CD14-positive monocyte (primary cell): ENCODE measurements at regions not wholly inside any gene's neighbourhood (a gene's known extent, or its start where the extent isn't known, plus 50 kb on each side); places are given as distances from the start of the nearest gene placed in this dataset.

Experiments
- DNase-seq, 3 donors: peaks; one replicate each; pipeline ENCODE4 v3.0.0-alpha.2; 2011 to 2022
- H2AFZ ChIP-seq: 2 replicates; pipeline ENCODE4 v1.6.0; 2012; ENCODE audit warnings: mild to moderate bottlenecking, low read depth, low read length, inconsistent platforms; ENCODE audit not compliant: insufficient read depth, poor library complexity, severe bottlenecking
- H3K27ac ChIP-seq, 2 donors: 1 replicate in 1 of 2; 2 replicates in 1 of 2; pipeline ENCODE4 v1.5.1; 2012 to 2013; ENCODE audit warnings: low read length in 2 of 2, control low read depth in 1 of 2, inconsistent platforms in 1 of 2, low read depth in 1 of 2, mild to moderate bottlenecking in 1 of 2
- H3K27me3 ChIP-seq, 2 donors: one replicate each; pipeline versions ENCODE4 v1.6.0 to v1.6.1; 2011 to 2013; ENCODE audit warnings: low read length in 2 of 2; ENCODE audit not compliant: control insufficient read depth in 2 of 2, insufficient read depth in 2 of 2
- H3K36me3 ChIP-seq, 2 donors: replicated peaks in 1 of 2; 1 replicate in 1 of 2; 2 replicates in 1 of 2; pipeline versions ENCODE4 v1.5.1 to v1.6.1; 2012 to 2013; ENCODE audit warnings: low read length in 2 of 2, control low read depth in 1 of 2, inconsistent platforms in 1 of 2, mild to moderate bottlenecking in 1 of 2; ENCODE audit not compliant: insufficient read depth in 2 of 2, control insufficient read depth in 1 of 2
- H3K4me1 ChIP-seq, 2 donors: 1 replicate in 1 of 2; 2 replicates in 1 of 2; pipeline versions ENCODE4 v1.5.1 to v1.6.1; 2012 to 2013; ENCODE audit warnings: low read length in 2 of 2, control low read depth in 1 of 2, inconsistent platforms in 1 of 2, mild to moderate bottlenecking in 1 of 2, moderate library complexity in 1 of 2; ENCODE audit not compliant: insufficient read depth in 2 of 2, control insufficient read depth in 1 of 2
- H3K4me2 ChIP-seq: replicated peaks from 2 replicates; pipeline ENCODE3; 2012; ENCODE audit warnings: low read length, moderate library complexity, mild to moderate bottlenecking; ENCODE audit not compliant: poor library complexity, severe bottlenecking; ENCODE audit errors: extremely low read depth
- H3K4me3 ChIP-seq, 3 experiments: fragments of 200-600 bp in 1 of 3; sonication (generic) in 1 of 3; replicated peaks in 1 of 3; 1 replicate in 2 of 3; 2 replicates in 1 of 3; pipeline ENCODE4 v1.5.1; 2011 to 2013; ENCODE audit warnings: low read length in 3 of 3, mild to moderate bottlenecking in 3 of 3, control low read depth in 2 of 3, low read depth in 2 of 3, inconsistent platforms in 1 of 3, moderate library complexity in 1 of 3
- H3K79me2 ChIP-seq: 2 replicates; pipeline ENCODE4 v1.6.0; 2012; ENCODE audit warnings: mild to moderate bottlenecking, control low read depth, inconsistent platforms, low read length, moderate library complexity; ENCODE audit not compliant: insufficient read depth
- H3K9ac ChIP-seq: 2 replicates; pipeline ENCODE4 v1.6.0; 2017; ENCODE audit warnings: low read length, mild to moderate bottlenecking; ENCODE audit not compliant: insufficient read depth, poor library complexity, severe bottlenecking
- H3K9me3 ChIP-seq, 2 donors: replicated peaks in 1 of 2; 1 replicate in 1 of 2; 2 replicates in 1 of 2; pipeline versions ENCODE4 v1.5.1 to v1.6.1; 2012 to 2013; ENCODE audit warnings: low read length in 2 of 2, control low read depth in 1 of 2; ENCODE audit not compliant: control insufficient read depth in 1 of 2, insufficient read depth in 1 of 2
- H4K20me1 ChIP-seq: 2 replicates; pipeline ENCODE4 v1.6.0; 2012; ENCODE audit warnings: mild to moderate bottlenecking, low read length, control low read depth, moderate library complexity; ENCODE audit not compliant: insufficient read depth
- H3K27ac Mint-ChIP-seq, 7 donors: one replicate each; pipeline ENCODE4 v1.8.0; 2020; ENCODE audit warnings: mild to moderate bottlenecking in 7 of 7, mixed read lengths in 7 of 7, moderate library complexity in 6 of 7, inconsistent platforms in 2 of 7
- H3K27me3 Mint-ChIP-seq, 3 donors: one replicate each; pipeline ENCODE4 v1.8.0; 2021 to 2022; ENCODE audit warnings: low read depth in 3 of 3, mild to moderate bottlenecking in 3 of 3, mixed read lengths in 3 of 3, moderate library complexity in 3 of 3, inconsistent platforms in 1 of 3
- H3K36me3 Mint-ChIP-seq, 2 donors: one replicate each; pipeline ENCODE4 v1.8.0; 2020; ENCODE audit warnings: mixed read lengths in 2 of 2, inconsistent platforms in 1 of 2, mild to moderate bottlenecking in 1 of 2
- H3K4me1 Mint-ChIP-seq: one replicate; pipeline ENCODE4 v1.8.0; 2020; ENCODE audit warnings: mild to moderate bottlenecking, mixed read lengths
- H3K4me3 Mint-ChIP-seq, 2 donors: one replicate each; pipeline ENCODE4 v1.8.0; 2020; ENCODE audit warnings: mild to moderate bottlenecking in 2 of 2, mixed read lengths in 2 of 2, moderate library complexity in 1 of 2
- H3K9me3 Mint-ChIP-seq, 7 donors: one replicate each; pipeline ENCODE4 v1.8.0; 2020 to 2022; ENCODE audit warnings: mixed read lengths in 7 of 7, mild to moderate bottlenecking in 6 of 7, moderate library complexity in 6 of 7, inconsistent platforms in 2 of 7
- WGBS: methylation state at CpG from one replicate; pipeline ENCODE4 v1.1.5; 2013; ENCODE audit warnings: missing lambda C conversion rate; ENCODE audit not compliant: insufficient coverage; 5-methylcytosine and 5-hydroxymethylcytosine counted together
- intact Hi-C, 2 donors: fragments of 100-400 bp; cut with micrococcal nuclease; formaldehyde crosslinking; loops; one replicate each; pipeline versions ENCODE4 v1.15.0 to v1.15.1; 2023
- TF ChIP-seq, protein P1 (sequence below): fragments of 200-600 bp; IDR thresholded peaks from one replicate; pipeline ENCODE4 v1.8.0; 2022; ENCODE audit warnings: antibody characterized with exemption, mild to moderate bottlenecking

DNA sequence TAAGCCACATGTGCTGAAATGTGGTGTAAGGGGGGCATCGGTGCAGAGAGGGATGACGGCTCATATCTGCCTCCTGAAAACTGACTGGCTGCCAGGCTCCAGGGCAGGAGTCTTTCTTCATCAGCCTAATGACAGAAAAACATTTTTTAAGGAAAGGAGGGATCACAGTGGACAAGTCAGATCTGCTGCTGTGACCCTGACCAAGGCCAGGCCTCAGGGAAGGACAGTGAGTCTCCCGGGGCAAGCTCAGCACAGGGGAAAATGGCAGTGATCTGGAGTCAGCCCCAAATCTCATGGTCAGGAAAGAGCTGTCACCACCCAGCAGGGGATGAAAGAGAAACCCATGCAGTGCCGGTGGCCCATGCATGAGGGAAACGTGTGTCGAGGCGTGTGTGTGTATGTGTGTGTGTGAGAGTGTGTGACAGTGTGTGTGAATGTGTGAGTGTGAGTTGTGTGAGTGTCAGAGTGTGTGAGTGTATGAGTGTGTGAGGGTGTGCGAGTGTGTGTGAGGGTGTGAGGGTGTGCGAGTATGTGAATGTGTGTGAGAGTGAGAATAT lies 134.5 kb downstream of the INHBB start:
- Histone ChIP-seq H3K9ac (no peak overlapping the region), H3K4me2 (no peak overlapping the region), H3K9me3 (no peaks in the 10 kb centered on the region), H4K20me1 (no peaks in the 10 kb centered on the region), H3K79me2 (no peaks in the 10 kb centered on the region), H2AFZ (no peak overlapping the region), H3K27ac (no peak overlapping the region), H3K27me3 (no peaks in the 10 kb centered on the region), H3K4me3 (no peak overlapping the region), H3K4me1 (no peaks in the 10 kb centered on the region), H3K36me3 (no peaks in the 10 kb centered on the region)
- 87% methylated on average over 7 of the region's 9 CpGs for WGBS
- Mint-ChIP-seq H3K27ac (no peak overlapping the region), H3K36me3 (no peaks in the 10 kb centered on the region), H3K4me3 (no peak overlapping the region), H3K27me3 (peaks cover 1 to 5% (median 2%) of the 10 kb centered on the region in 3 donors), H3K9me3 (peaks cover 0 to 2% (median 0%) of the 10 kb centered on the region in 7 donors), H3K4me1 (no peaks in the 10 kb centered on the region)
- DNase-seq, result no peak
- intact Hi-C loops, result no loop called here
- TF ChIP-seq, protein P1, sequence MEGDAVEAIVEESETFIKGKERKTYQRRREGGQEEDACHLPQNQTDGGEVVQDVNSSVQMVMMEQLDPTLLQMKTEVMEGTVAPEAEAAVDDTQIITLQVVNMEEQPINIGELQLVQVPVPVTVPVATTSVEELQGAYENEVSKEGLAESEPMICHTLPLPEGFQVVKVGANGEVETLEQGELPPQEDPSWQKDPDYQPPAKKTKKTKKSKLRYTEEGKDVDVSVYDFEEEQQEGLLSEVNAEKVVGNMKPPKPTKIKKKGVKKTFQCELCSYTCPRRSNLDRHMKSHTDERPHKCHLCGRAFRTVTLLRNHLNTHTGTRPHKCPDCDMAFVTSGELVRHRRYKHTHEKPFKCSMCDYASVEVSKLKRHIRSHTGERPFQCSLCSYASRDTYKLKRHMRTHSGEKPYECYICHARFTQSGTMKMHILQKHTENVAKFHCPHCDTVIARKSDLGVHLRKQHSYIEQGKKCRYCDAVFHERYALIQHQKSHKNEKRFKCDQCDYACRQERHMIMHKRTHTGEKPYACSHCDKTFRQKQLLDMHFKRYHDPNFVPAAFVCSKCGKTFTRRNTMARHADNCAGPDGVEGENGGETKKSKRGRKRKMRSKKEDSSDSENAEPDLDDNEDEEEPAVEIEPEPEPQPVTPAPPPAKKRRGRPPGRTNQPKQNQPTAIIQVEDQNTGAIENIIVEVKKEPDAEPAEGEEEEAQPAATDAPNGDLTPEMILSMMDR, result no peak

DNA sequence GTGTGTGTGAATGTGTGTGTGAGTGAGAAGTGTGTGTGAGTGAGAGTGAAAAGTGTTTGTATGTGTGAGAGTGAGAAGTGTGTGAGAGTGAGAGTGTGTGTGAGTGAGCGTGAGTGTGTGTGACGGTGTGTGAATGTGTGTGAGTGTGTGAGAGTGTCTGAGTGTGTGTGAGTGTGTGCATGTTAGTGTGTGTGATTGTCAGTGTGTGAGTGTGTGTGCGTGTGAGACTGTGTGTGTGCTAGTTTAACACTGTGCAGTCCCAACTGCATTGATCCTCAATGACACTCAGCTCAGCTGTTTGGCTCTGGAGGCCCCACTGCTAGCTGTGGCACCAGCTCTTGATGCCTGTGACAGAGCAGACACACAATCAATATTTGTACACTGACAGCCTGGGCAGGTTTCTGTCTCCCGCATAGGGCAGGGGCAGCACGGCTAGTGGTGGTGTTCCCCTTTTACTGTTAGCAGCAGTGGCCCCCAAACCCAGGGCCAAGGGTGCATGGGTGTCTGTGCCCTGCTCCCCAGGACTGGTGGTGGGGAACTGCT lies 135.0 kb downstream of the INHBB start:
- 96% methylated on average over 4 of the region's 5 CpGs for WGBS
- no peaks in the 10 kb centered on the region for H3K36me3 Mint-ChIP-seq

More for the DNA sequence above, 135.0 kb downstream of the INHBB start:
- Histone ChIP-seq H3K79me2 (no peaks in the 10 kb centered on the region), H3K4me1 (no peaks in the 10 kb centered on the region), H3K36me3 (no peaks in the 10 kb centered on the region), H3K4me3 (no peak overlapping the region), H3K9me3 (no peaks in the 10 kb centered on the region), H3K4me2 (no peak overlapping the region), H4K20me1 (no peaks in the 10 kb centered on the region), H3K27ac (no peak overlapping the region), H3K9ac (no peak overlapping the region), H2AFZ (no peak overlapping the region), H3K27me3 (no peaks in the 10 kb centered on the region)
- TF ChIP-seq, protein P1, result no peak
- H3K27ac Mint-ChIP-seq, result no peak overlapping the region
- intact Hi-C loops, result no loop called here
- no peaks in the 10 kb centered on the region for H3K4me1 Mint-ChIP-seq
- peaks cover 0 to 5% (median 3%) of the 10 kb centered on the region in 3 donors for H3K27me3 Mint-ChIP-seq
- peaks cover 0 to 2% (median 0%) of the 10 kb centered on the region in 7 donors for H3K9me3 Mint-ChIP-seq
- DNase-seq, result no peak
- no peak overlapping the region for H3K4me3 Mint-ChIP-seq
